GM19395 (cell line): ENCODE measurements at regions not wholly inside any gene's neighbourhood (a gene's known extent, or its start where the extent isn't known, plus 50 kb on each side); places are given as distances from the start of the nearest gene placed in this dataset.

Source experiments
- ATAC-seq: cut with Tn5 transposase; IDR thresholded peaks from one replicate; pipeline ENCODE4 v1.9.1; 2021; ENCODE audit warnings: mild to moderate bottlenecking, moderate library complexity; ENCODE audit not compliant: unreplicated experiment

GRCh38 chr5:82351754-82352145 lies 73.6 kb upstream of the RPS23 start:
- ATAC-seq = peak; percentile 91

GRCh38 chr5:82351297-82351696 lies 73.1 kb upstream of the RPS23 start:
- ATAC-seq = no peak

GRCh38 chr5:82349652-82350051 lies 71.5 kb upstream of the RPS23 start:
- peak; percentile 51 for ATAC-seq

- no peak for ATAC-seq
These were observed 70.8 kb upstream of the RPS23 start for GRCh38 chr5:82348784-82349425.

GRCh38 chr5:82347201-82347865 lies 69.2 kb upstream of the RPS23 start:
- no peak for ATAC-seq

- ATAC-seq = no peak
These were observed 68.4 kb upstream of the RPS23 start for GRCh38 chr5:82346399-82347165.

- no peak for ATAC-seq
These were observed 67.0 kb upstream of the RPS23 start for GRCh38 chr5:82345108-82345507.

- no peak for ATAC-seq
These were observed 63.2 kb upstream of the RPS23 start for GRCh38 chr5:82341325-82341724.

- no peak for ATAC-seq
These were observed 62.6 kb upstream of the RPS23 start for GRCh38 chr5:82340799-82341198.

GRCh38 chr5:82339792-82340191 lies 61.6 kb upstream of the RPS23 start:
- ATAC-seq = no peak

- no peak for ATAC-seq
These were observed 60.7 kb upstream of the RPS23 start for GRCh38 chr5:82338771-82339373.

- no peak for ATAC-seq
These were observed 58.8 kb upstream of the RPS23 start for GRCh38 chr5:82336959-82337351.

- ATAC-seq = no peak
These were observed 58.2 kb upstream of the RPS23 start for GRCh38 chr5:82336226-82336958.

GRCh38 chr5:82335806-82336205 lies 57.7 kb upstream of the RPS23 start:
- no peak for ATAC-seq

- no peak for ATAC-seq
These were observed 56.7 kb upstream of the RPS23 start for GRCh38 chr5:82334856-82335255.

GRCh38 chr5:82334085-82334692 lies 56.0 kb upstream of the RPS23 start:
- no peak for ATAC-seq

GRCh38 chr5:82332886-82333615 lies 54.9 kb upstream of the RPS23 start:
- no peak for ATAC-seq

- ATAC-seq = no peak
These were observed 54.1 kb upstream of the RPS23 start for GRCh38 chr5:82332064-82332855.

GRCh38 chr5:82331557-82331956 lies 53.4 kb upstream of the RPS23 start:
- no peak for ATAC-seq
